Activated T-helper 1 cell treated with anti-CD3 and anti-CD28 coated beads, Interleukin-12 subunit alpha, Interleukin-12 subunit beta, Interleukin-2, Interleukin-4 antibody, amounts not matched to agents 30 ng/mL and 10 ng/mL and 1 ng/mL, durations not matched to agents 14 hours and 24 hours and 36 hours (primary cell): ENCODE measurements at regions not wholly inside any gene's neighbourhood (a gene's known extent, or its start where the extent isn't known, plus 50 kb on each side); places are given as distances from the start of the nearest gene placed in this dataset.

Experiments
- DNase-seq: peaks from one replicate; pipeline ENCODE4 v3.0.0; 2021; ENCODE audit warnings: low spot score
- H3K27ac Mint-ChIP-seq: one replicate; pipeline ENCODE4 v1.8.0; 2021; ENCODE audit warnings: mild to moderate bottlenecking, mixed read lengths
- H3K27me3 Mint-ChIP-seq: one replicate; pipeline ENCODE4 v1.8.0; 2022; ENCODE audit warnings: mild to moderate bottlenecking, moderate library complexity, mixed read lengths; ENCODE audit not compliant: insufficient read depth
- H3K36me3 Mint-ChIP-seq: one replicate; pipeline ENCODE4 v1.8.0; 2021; ENCODE audit warnings: low read depth, mixed read lengths
- H3K4me1 Mint-ChIP-seq: one replicate; pipeline ENCODE4 v1.8.0; 2021; ENCODE audit warnings: low read depth, mixed read lengths
- H3K4me3 Mint-ChIP-seq: one replicate; pipeline ENCODE4 v1.8.0; 2021; ENCODE audit warnings: mild to moderate bottlenecking, moderate library complexity, mixed read lengths
- H3K9me3 Mint-ChIP-seq: one replicate; pipeline ENCODE4 v1.8.0; 2021; ENCODE audit warnings: mixed read lengths
- intact Hi-C: fragments of 100-400 bp; cut with micrococcal nuclease; formaldehyde crosslinking; loops from one replicate; pipeline ENCODE4 v1.15.1; 2024

GRCh38 chr9:86672966-86673365 lies 274.3 kb downstream of the GAS1 start:
- H3K4me1 Mint-ChIP-seq: no peaks in the 10 kb centered on the region
- no peaks in the 10 kb centered on the region for H3K27me3 Mint-ChIP-seq
- H3K9me3 Mint-ChIP-seq: no peaks in the 10 kb centered on the region
- no peak overlapping the region for H3K27ac Mint-ChIP-seq
- intact Hi-C loops: no loop called here
- no peak for DNase-seq
- H3K4me3 Mint-ChIP-seq: no peak overlapping the region
- H3K36me3 Mint-ChIP-seq: no peaks in the 10 kb centered on the region

- Mint-ChIP-seq H3K27me3 (no peaks in the 10 kb centered on the region), H3K9me3 (no peaks in the 10 kb centered on the region), H3K36me3 (no peaks in the 10 kb centered on the region), H3K4me3 (no peak overlapping the region), H3K4me1 (no peaks in the 10 kb centered on the region), H3K27ac (no peak overlapping the region)
- no peak for DNase-seq
- intact Hi-C loops: no loop called here
Observed at GRCh38 chr9:86672301-86672700, 275.0 kb downstream of the GAS1 start.

DNA sequence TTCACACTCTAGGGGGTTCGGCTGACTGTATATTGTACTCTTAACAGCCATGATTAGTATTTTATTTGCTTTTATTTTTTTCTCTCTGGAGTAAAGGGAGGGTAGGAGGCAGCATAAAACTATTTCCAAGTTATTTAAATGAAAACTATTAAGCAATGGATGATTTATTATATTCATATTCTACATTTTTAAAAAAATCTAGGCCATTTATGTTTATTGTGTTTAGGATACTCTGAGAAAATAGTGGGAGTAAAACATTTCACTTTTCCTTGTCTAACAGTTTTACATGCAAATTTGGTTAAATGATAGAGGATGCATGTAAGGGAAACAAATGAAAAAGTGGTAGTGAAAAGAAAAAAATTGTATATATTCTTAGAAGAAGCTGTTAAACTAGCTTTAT lies 276.3 kb downstream of the GAS1 start:
- Mint-ChIP-seq H3K36me3 (no peaks in the 10 kb centered on the region), H3K27ac (no peak overlapping the region), H3K4me3 (no peak overlapping the region), H3K4me1 (no peaks in the 10 kb centered on the region), H3K27me3 (no peaks in the 10 kb centered on the region), H3K9me3 (no peaks in the 10 kb centered on the region)
- intact Hi-C loops: no loop called here
- DNase-seq: no peak

DNA sequence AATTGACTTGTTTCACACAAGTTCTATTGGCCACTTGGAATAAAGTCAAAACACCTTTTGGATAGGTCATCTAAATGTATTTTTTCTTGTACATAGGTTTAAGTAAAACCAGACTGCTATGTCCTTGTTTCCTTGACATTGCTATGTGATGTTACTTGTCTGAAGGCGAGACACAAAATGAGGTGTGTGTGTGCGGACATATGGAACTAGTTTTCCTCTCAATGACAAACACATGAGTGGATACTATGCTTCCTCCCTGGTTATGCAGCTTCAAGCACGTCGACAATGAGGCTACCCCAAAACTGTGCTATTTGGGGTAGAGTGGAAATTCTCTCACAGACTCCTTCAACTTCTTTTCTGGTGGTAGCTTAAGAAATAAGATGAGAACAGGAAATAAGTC lies 276.8 kb downstream of the GAS1 start:
- Mint-ChIP-seq H3K9me3 (no peaks in the 10 kb centered on the region), H3K4me1 (no peaks in the 10 kb centered on the region), H3K27me3 (no peaks in the 10 kb centered on the region), H3K27ac (no peak overlapping the region), H3K36me3 (no peaks in the 10 kb centered on the region), H3K4me3 (no peak overlapping the region)
- intact Hi-C loops: no loop called here
- DNase-seq: no peak

DNA sequence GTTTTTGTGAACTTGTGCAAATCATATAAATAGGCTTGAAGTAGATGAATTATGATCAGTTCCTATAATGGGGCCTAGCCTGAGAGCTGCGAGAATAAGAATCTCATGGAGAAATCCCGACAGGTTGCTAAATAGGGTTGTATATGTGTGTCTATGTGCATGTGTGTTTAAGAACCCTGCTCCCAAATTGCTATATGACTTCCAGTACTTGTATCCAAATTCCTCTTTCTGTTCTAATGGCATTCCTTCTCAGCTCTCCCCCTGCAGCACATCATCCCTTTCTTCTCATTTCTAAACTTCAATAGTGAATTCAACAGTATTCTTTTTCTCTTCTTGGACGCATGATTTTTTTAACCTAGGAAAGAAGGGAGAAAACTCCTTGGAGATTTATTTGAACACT lies 277.2 kb downstream of the GAS1 start:
- no peaks in the 10 kb centered on the region for H3K36me3 Mint-ChIP-seq
- H3K4me1 Mint-ChIP-seq: no peaks in the 10 kb centered on the region
- no peaks in the 10 kb centered on the region for H3K9me3 Mint-ChIP-seq
- no peaks in the 10 kb centered on the region for H3K27me3 Mint-ChIP-seq
- no peak for DNase-seq
- no peak overlapping the region for H3K27ac Mint-ChIP-seq
- intact Hi-C loops: no loop called here
- no peak overlapping the region for H3K4me3 Mint-ChIP-seq

DNA sequence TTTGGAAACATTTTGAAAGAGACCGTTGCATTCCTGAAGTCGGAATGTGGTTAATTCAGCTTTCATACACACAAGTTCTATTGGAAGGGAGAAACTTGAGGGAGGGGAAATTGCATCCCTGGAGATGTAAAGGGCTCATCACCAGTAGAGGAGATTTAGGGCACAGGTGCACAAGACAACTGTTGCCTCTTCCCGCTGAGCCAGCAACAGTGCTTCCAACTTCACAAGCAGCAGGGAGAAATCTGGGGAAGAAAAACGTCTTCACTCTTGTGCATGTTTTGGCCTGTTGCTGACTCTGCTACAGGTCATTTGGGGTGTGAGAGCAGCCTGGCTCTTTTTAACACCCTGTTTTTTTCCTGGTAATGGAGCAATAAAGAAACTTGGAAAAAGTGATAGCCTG lies 277.9 kb downstream of the GAS1 start:
- Mint-ChIP-seq H3K4me3 (no peak overlapping the region), H3K4me1 (no peaks in the 10 kb centered on the region)
- intact Hi-C loops: no loop called here

GRCh38 chr9:86668488-86668887 lies 278.8 kb downstream of the GAS1 start:
- intact Hi-C loops: no loop called here
- Mint-ChIP-seq H3K27me3 (no peaks in the 10 kb centered on the region), H3K36me3 (no peaks in the 10 kb centered on the region), H3K27ac (no peak overlapping the region), H3K4me1 (no peaks in the 10 kb centered on the region), H3K9me3 (no peaks in the 10 kb centered on the region), H3K4me3 (no peak overlapping the region)
- no peak for DNase-seq

More for the DNA sequence above, 277.9 kb downstream of the GAS1 start:
- Mint-ChIP-seq H3K36me3 (no peaks in the 10 kb centered on the region), H3K9me3 (no peaks in the 10 kb centered on the region), H3K27me3 (no peaks in the 10 kb centered on the region), H3K27ac (no peak overlapping the region)
- DNase-seq: no peak

DNA sequence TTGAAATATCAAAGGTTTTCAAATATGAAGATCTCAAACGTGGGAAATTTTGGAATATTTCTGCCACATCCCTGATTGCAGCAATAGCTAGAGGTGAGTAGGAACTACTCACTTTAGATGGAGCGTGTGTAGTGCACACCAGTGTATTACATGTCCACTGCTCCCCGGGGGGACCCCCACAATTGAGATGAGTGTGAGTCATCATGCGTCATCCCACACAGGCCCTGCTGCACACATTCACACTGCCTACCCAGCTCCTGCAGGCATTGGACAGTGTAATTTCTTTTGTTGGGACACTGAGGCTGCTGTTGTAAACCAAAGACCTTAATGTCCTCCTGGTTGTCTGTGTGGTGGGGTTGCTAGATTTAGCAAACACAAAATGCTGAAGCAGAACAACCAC lies 280.0 kb downstream of the GAS1 start:
- DNase-seq: no peak
- no peaks in the 10 kb centered on the region for H3K4me1 Mint-ChIP-seq
- no peaks in the 10 kb centered on the region for H3K9me3 Mint-ChIP-seq
- intact Hi-C loops: no loop called here
- no peak overlapping the region for H3K27ac Mint-ChIP-seq
- no peaks in the 10 kb centered on the region for H3K27me3 Mint-ChIP-seq
- no peak overlapping the region for H3K4me3 Mint-ChIP-seq
- no peaks in the 10 kb centered on the region for H3K36me3 Mint-ChIP-seq

DNA sequence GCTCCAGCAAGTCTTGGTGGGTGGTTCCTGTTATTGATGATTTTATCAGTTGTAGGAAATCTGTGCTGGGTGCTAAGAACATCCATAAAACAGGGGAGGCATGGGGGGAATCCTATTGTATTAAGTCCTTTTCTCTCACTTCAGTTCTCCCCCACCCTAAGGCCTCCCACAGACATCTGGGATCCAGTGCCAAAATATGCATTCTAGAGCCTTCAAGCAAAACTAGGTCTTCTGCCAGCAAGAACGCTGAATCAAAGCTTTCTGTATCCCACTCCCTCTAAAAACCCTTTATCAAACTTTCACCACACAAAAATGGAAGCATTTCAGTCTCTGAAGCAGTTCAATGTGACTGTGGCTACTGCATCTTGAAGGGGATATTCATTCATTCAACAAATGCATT lies 281.9 kb downstream of the GAS1 start:
- no peak overlapping the region for H3K4me3 Mint-ChIP-seq
- intact Hi-C loops: no loop called here
- DNase-seq: no peak

DNA sequence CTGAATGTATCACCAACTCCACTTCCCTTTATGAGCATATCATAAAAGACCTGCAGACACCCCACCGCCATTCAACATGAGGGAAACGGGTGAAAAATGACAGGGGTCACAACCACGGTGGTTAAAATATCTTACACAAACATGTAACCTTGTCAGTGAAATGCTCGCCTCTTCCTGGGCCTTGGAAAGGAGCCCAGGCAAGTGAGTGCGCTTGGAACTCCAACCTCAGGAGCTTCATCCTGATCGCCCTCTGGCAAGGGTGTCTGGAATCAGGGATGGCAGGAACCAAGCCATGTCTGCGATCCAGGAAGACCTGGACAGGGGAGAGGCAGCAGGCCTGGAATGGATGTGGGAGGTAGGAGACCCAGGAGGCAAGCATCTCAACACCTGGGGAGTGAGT lies 282.7 kb downstream of the GAS1 start:
- Mint-ChIP-seq H3K4me1 (no peaks in the 10 kb centered on the region), H3K9me3 (no peaks in the 10 kb centered on the region), H3K4me3 (no peak overlapping the region), H3K36me3 (no peaks in the 10 kb centered on the region), H3K27ac (no peak overlapping the region), H3K27me3 (no peaks in the 10 kb centered on the region)
- intact Hi-C loops: no loop called here
- DNase-seq: no peak

More for the DNA sequence above, 281.9 kb downstream of the GAS1 start:
- Mint-ChIP-seq H3K36me3 (no peaks in the 10 kb centered on the region), H3K27ac (no peak overlapping the region), H3K27me3 (no peaks in the 10 kb centered on the region), H3K9me3 (no peaks in the 10 kb centered on the region), H3K4me1 (no peaks in the 10 kb centered on the region)

GRCh38 chr9:86663905-86664304 lies 283.4 kb downstream of the GAS1 start:
- no peak overlapping the region for H3K27ac Mint-ChIP-seq
- no peaks in the 10 kb centered on the region for H3K27me3 Mint-ChIP-seq
- no peaks in the 10 kb centered on the region for H3K4me1 Mint-ChIP-seq
- intact Hi-C loops: no loop called here
- no peak for DNase-seq
- H3K9me3 Mint-ChIP-seq: no peaks in the 10 kb centered on the region
- H3K4me3 Mint-ChIP-seq: no peak overlapping the region
- no peaks in the 10 kb centered on the region for H3K36me3 Mint-ChIP-seq

- H3K27ac Mint-ChIP-seq: no peak overlapping the region
- H3K9me3 Mint-ChIP-seq: no peaks in the 10 kb centered on the region
- no peak overlapping the region for H3K4me3 Mint-ChIP-seq
- DNase-seq: no peak
- H3K4me1 Mint-ChIP-seq: no peaks in the 10 kb centered on the region
- intact Hi-C loops: no loop called here
- H3K27me3 Mint-ChIP-seq: no peaks in the 10 kb centered on the region
- H3K36me3 Mint-ChIP-seq: no peaks in the 10 kb centered on the region
Observed at GRCh38 chr9:86662890-86663468, 284.3 kb downstream of the GAS1 start.

- H3K27ac Mint-ChIP-seq: no peak overlapping the region
- no peak for DNase-seq
- no peaks in the 10 kb centered on the region for H3K9me3 Mint-ChIP-seq
- H3K36me3 Mint-ChIP-seq: no peaks in the 10 kb centered on the region
- no peaks in the 10 kb centered on the region for H3K27me3 Mint-ChIP-seq
- intact Hi-C loops: no loop called here
- no peaks in the 10 kb centered on the region for H3K4me1 Mint-ChIP-seq
- H3K4me3 Mint-ChIP-seq: no peak overlapping the region
Observed at GRCh38 chr9:86660146-86660943, 287.0 kb downstream of the GAS1 start.
